GM12878 (cell line): ENCODE measurements at regions not wholly inside any gene's neighbourhood (a gene's known extent, or its start where the extent isn't known, plus 50 kb on each side); places are given as distances from the start of the nearest gene placed in this dataset.

ENCODE experiments used
- ATAC-seq: fragments of 200-7000 bp; cut with Tn5 transposase; 3 replicates; pipeline ENCODE4 v1.9.1; 2020; ENCODE audit warnings: mild to moderate bottlenecking, moderate library complexity
- BruUV-seq: library from RNA; stranded (reverse); fragments of 400-500 nt; replicated peaks from 2 replicates; lab custom pipeline; 2021; lab: Mats Ljungman, UMichigan
- CTCF ChIA-PET: fragments of 300-600 bp; sonication (Branson Sonifier 250); formaldehyde crosslinking; extraction: SDS; loops from one replicate; lab custom pipeline; 2021; ENCODE audit warnings: inconsistent platforms; lab: Yijun Ruan, JAX
- POLR2A ChIA-PET: fragments of 350-600 bp; formaldehyde crosslinking; extraction: SDS; loops from one replicate; lab custom pipeline; 2021; ENCODE audit warnings: inconsistent platforms; lab: Charles Lee
- RAD21 ChIA-PET: fragments of 300-600 bp; sonication (Branson Sonifier 250); formaldehyde crosslinking; loops from one replicate; lab custom pipeline; 2023; ENCODE audit warnings: antibody characterized with exemption; ENCODE audit not compliant: unreplicated experiment; lab: Charles Lee
- SMC1A ChIA-PET: fragments of 300-600 bp; sonication (Branson Sonifier 250); formaldehyde crosslinking; loops from one replicate; lab custom pipeline; 2023; ENCODE audit not compliant: unreplicated experiment, uncharacterized antibody; lab: Charles Lee
- DNase-seq: peaks from one replicate; pipeline ENCODE4 v3.0.0-alpha.2; 2011; ENCODE audit warnings: low read depth, low spot score
- FAIRE-seq: peaks from 3 replicates; lab custom pipeline; 2011; peaks lifted over from hg19 to GRCh38; lab: Jason Lieb, UNC
- H2AFZ ChIP-seq: 2 replicates; pipeline ENCODE4 v1.6.0; 2011; ENCODE audit warnings: low read depth, low read length, control low read depth; ENCODE audit not compliant: control insufficient read depth
- H3K27ac ChIP-seq: 2 replicates; pipeline ENCODE4 v1.5.1; 2011; ENCODE audit warnings: control low read depth; ENCODE audit not compliant: control insufficient read depth, insufficient read depth
- H3K27me3 ChIP-seq, 2 experiments: replicated peaks in 1 of 2; 2 replicates each; pipeline versions ENCODE4 v1.6.0 to v1.6.1; 2011; ENCODE audit warnings: low read length in 1 of 2; ENCODE audit not compliant: control insufficient read depth in 2 of 2, insufficient read depth in 2 of 2
- H3K36me3 ChIP-seq, 2 experiments: 2 replicates each; pipeline ENCODE4 v1.5.1; 2011; ENCODE audit warnings: low read length in 1 of 2; ENCODE audit not compliant: control insufficient read depth in 2 of 2, insufficient read depth in 2 of 2
- H3K4me1 ChIP-seq: 2 replicates; pipeline ENCODE4 v1.6.1; 2011; ENCODE audit warnings: mild to moderate bottlenecking, low read length, moderate library complexity, mixed read lengths; ENCODE audit not compliant: control insufficient read depth, insufficient read depth
- H3K4me2 ChIP-seq: 2 replicates; pipeline ENCODE4 v1.6.0; 2011; ENCODE audit warnings: control low read depth; ENCODE audit not compliant: control insufficient read depth, insufficient read depth
- H3K4me3 ChIP-seq: fragments of 200-600 bp; sonication (generic); 2 replicates; pipeline ENCODE4 v1.5.1; 2016
- H3K79me2 ChIP-seq: 2 replicates; pipeline ENCODE4 v1.6.0; 2011; ENCODE audit warnings: low read length; ENCODE audit not compliant: control insufficient read depth, insufficient read depth
- H3K9ac ChIP-seq: 2 replicates; pipeline ENCODE4 v1.8.0; 2011; ENCODE audit warnings: low read length, control low read depth, mixed read lengths; ENCODE audit not compliant: control insufficient read depth, insufficient read depth
- H3K9me3 ChIP-seq: replicated peaks from 3 replicates; pipeline ENCODE4 v1.5.1; 2011; ENCODE audit warnings: mild to moderate bottlenecking, low read length; ENCODE audit not compliant: control insufficient read depth, insufficient read depth
- H4K20me1 ChIP-seq: 2 replicates; pipeline ENCODE4 v1.6.0; 2011; ENCODE audit not compliant: control insufficient read depth, insufficient read depth
- CHD4 ChIP-seq: fragments of 200-600 bp; sonication (generic); IDR thresholded peaks from 2 replicates; pipeline ENCODE4 v1.6.1; 2016; ENCODE audit warnings: mild to moderate bottlenecking
- CREB1 ChIP-seq: IDR thresholded peaks from 2 replicates; pipeline ENCODE4 v1.6.1; 2012; ENCODE audit warnings: low read depth, mild to moderate bottlenecking, inconsistent platforms
- HDAC2 ChIP-seq: fragments of 200-600 bp; sonication (generic); IDR thresholded peaks from 2 replicates; pipeline ENCODE4 v1.6.1; 2017
- IKZF2 ChIP-seq, 2 experiments: fragments of 450-650 bp; IDR thresholded peaks; 2 replicates each; pipeline ENCODE4 v1.6.1; 2017; ENCODE audit warnings: mild to moderate bottlenecking in 2 of 2, moderate library complexity in 2 of 2
- MAX ChIP-seq: IDR thresholded peaks from 2 replicates; pipeline ENCODE4 v1.6.1; 2012; ENCODE audit warnings: low read depth, low read length, improper control_type of control experiment
- MTA2 ChIP-seq: fragments of 450-650 bp; IDR thresholded peaks from 2 replicates; pipeline ENCODE4 v1.6.1; 2016; ENCODE audit warnings: low read depth, mild to moderate bottlenecking, moderate library complexity
- NFIC ChIP-seq: IDR thresholded peaks from 2 replicates; pipeline ENCODE4 v1.6.1; 2012; ENCODE audit warnings: low read depth, mild to moderate bottlenecking, inconsistent platforms, low read length, moderate library complexity
- NRF1 ChIP-seq: conservative IDR thresholded peaks from 2 replicates; pipeline ENCODE4 v1.6.1; 2011; ENCODE audit warnings: mild to moderate bottlenecking, low read depth, low read length, improper control_type of control experiment
- RB1 ChIP-seq: fragments of 450-650 bp; formaldehyde crosslinking; IDR thresholded peaks from 2 replicates; pipeline ENCODE4 v1.6.1; 2017; ENCODE audit warnings: mild to moderate bottlenecking, borderline replicate concordance
- SPI1 ChIP-seq: IDR thresholded peaks from 2 replicates; pipeline ENCODE4 v1.6.1; 2011; ENCODE audit warnings: low read depth, mild to moderate bottlenecking, low read length, moderate library complexity, borderline replicate concordance; ENCODE audit not compliant: insufficient read depth
- ZSCAN29 ChIP-seq: fragments of 450-650 bp; IDR thresholded peaks from 2 replicates; pipeline ENCODE4 v1.6.1; 2017; ENCODE audit warnings: mild to moderate bottlenecking, moderate library complexity
- WGBS: methylation state at CpG from one replicate; pipeline ENCODE4 v1.1.6; 2016; ENCODE audit warnings: low lambda C conversion rate; ENCODE audit not compliant: insufficient replicate concordance, insufficient coverage; ENCODE audit errors: missing lambda C conversion rate; 5-methylcytosine and 5-hydroxymethylcytosine counted together
- in situ Hi-C: fragments of 300-500 bp; cut with MboI; formaldehyde crosslinking; loops from 9 replicates; pipeline ENCODE4 v1.14.3; 2018; ENCODE audit warnings: mixed read lengths
- intact Hi-C: fragments of 100-400 bp; cut with micrococcal nuclease; formaldehyde crosslinking; loops from one replicate; pipeline ENCODE4 v1.14.2; 2022; ENCODE audit not compliant: unreplicated experiment

GRCh38 chr3:167909952-167910351 is 174.4 kb downstream of the SERPINI1 start:
- FAIRE-seq (no peak), DNase-seq (no peak), ATAC-seq (no peak)
- Histone ChIP-seq H4K20me1 (no peaks in the 10 kb centered on the region), H2AFZ (no peak overlapping the region), H3K4me1 (no peaks in the 10 kb centered on the region), H3K27ac (no peak overlapping the region), H3K9me3 (no peaks in the 10 kb centered on the region), H3K4me2 (no peak overlapping the region), H3K9ac (no peak overlapping the region), H3K36me3 (no peaks in the 10 kb centered on the region), H3K27me3 (no peaks in the 10 kb centered on the region; a peak in 1 of 4 replicates), H3K79me2 (no peaks in the 10 kb centered on the region), H3K4me3 (no peak overlapping the region)
- WGBS: 53% methylated on average over 6 of the region's 6 CpGs
- intact Hi-C loops (no loop called here), in situ Hi-C loops (no loop called here)
- ChIA-PET RAD21 (no interaction called here), CTCF (no interaction called here), SMC1A (no interaction called here), POLR2A (no interaction called here)
- no peak for TF ChIP-seq CREB1
- TF ChIP-seq MAX: no peak
- no peak for TF ChIP-seq HDAC2
- no peak for TF ChIP-seq RB1
- no peak for TF ChIP-seq NRF1
- no peak for TF ChIP-seq MTA2
- no peak for TF ChIP-seq IKZF2 (IDR thresholded peaks at IDR 0.05)
- TF ChIP-seq CHD4: no peak
- TF ChIP-seq SPI1: no peak
- TF ChIP-seq NFIC: no peak
- no peak for TF ChIP-seq ZSCAN29
- no TSS peak for BruUV-seq
